ENCODE measurements at regions not wholly inside any gene's neighbourhood (a gene's known extent, or its start where the extent isn't known, plus 50 kb on each side); places are given as distances from the start of the nearest gene placed in this dataset.

GRCh38 chr17:77527409-77527808, 386.6 kb downstream of the SEC14L1 start:
- Mint-ChIP-seq H3K27me3 (ENCODE audit: low read depth) (peaks cover 13% of the 10 kb centered on the region), H3K27ac (ENCODE audit: unreplicated experiment) (no peak overlapping the region), H3K36me3 (ENCODE audit: low read depth) (peaks cover 4% of the 10 kb centered on the region), H3K4me3 (peak overlapping the region; percentile 23), H3K9me3 (peaks cover 2% of the 10 kb centered on the region), H3K4me1 (peaks cover 4% of the 10 kb centered on the region)
- no peak for DNase-seq (ENCODE audit: low read depth, low spot score)
- TF ChIP-seq CTCF (conservative IDR thresholded peaks at IDR 0.05), result no peak

DNA sequence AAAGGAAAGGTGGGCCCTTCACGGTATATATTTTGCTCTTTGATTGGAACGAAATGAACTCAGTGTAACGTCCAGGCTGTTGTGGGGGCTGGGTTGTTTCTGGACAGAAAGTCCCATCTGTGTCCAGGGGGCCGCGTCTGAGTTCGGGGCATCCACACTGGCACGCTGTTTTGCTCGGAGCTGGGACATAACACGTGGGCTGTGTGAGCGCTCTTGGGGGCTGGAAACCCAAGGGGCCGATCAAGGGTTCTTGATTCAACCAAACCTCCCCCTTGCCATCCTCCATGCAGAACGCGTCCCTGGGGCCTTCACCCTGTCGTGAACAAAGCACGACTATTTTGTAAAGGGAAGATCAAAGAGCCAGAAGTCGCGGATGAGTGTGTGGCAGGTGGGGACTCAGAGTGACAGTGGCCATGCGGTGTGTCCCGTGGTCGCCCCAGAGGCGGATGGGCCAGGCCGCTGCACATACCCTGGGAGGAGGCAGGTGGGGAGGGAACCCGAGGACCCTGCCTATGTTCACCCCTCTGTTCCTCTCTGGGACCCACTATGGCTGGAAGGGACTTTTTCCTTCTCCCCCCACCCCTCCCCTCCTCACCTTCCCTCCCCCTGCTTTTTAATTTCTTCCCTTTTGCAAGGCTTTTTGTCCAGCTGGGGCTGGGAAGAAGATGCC, 387.2 kb downstream of the SEC14L1 start:
- H3K4me1 Mint-ChIP-seq, result peaks cover 4% of the 10 kb centered on the region
- H3K36me3 Mint-ChIP-seq (ENCODE audit: low read depth), result peaks cover 4% of the 10 kb centered on the region
- TF ChIP-seq CTCF (conservative IDR thresholded peaks at IDR 0.05), result no peak
- H3K27me3 Mint-ChIP-seq (ENCODE audit: low read depth), result peaks cover 13% of the 10 kb centered on the region
- DNase-seq (ENCODE audit: low read depth, low spot score), result no peak
- H3K4me3 Mint-ChIP-seq, result peak overlapping the region; percentile 51
- H3K27ac Mint-ChIP-seq (ENCODE audit: unreplicated experiment), result no peak overlapping the region
- peaks cover 2% of the 10 kb centered on the region for H3K9me3 Mint-ChIP-seq

- peaks cover 13% of the 10 kb centered on the region for H3K27me3 Mint-ChIP-seq (ENCODE audit: low read depth)
- H3K4me3 Mint-ChIP-seq, result peak overlapping the region; percentile 64
- peak; percentile 67 for DNase-seq (ENCODE audit: low read depth, low spot score)
- peak; percentile 55 for TF ChIP-seq CTCF (conservative IDR thresholded peaks at IDR 0.05)
- peaks cover 4% of the 10 kb centered on the region for H3K4me1 Mint-ChIP-seq
- H3K27ac Mint-ChIP-seq (ENCODE audit: unreplicated experiment), result no peak overlapping the region
- peaks cover 4% of the 10 kb centered on the region for H3K36me3 Mint-ChIP-seq (ENCODE audit: low read depth)
- peaks cover 2% of the 10 kb centered on the region for H3K9me3 Mint-ChIP-seq
Observed at GRCh38 chr17:77528516-77529327, 388.0 kb downstream of the SEC14L1 start.

DNA sequence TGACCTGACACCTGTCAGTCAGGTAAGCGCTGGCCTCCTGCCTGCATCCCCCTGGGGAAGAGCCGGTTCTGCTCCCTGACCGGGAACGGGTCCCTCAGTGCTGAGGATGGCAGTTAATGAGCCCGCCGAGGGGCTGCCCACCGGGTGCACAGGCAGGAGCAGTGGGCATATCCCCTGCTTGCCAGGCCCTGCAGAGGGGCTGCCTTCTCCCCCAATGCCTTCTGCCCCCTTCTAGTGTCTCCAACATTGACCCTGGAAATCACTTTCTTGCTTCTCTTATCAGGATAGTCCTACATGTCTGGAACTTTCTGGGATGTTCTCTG, 388.5 kb downstream of the SEC14L1 start:
- peaks cover 13% of the 10 kb centered on the region for H3K27me3 Mint-ChIP-seq (ENCODE audit: low read depth)
- peaks cover 4% of the 10 kb centered on the region for H3K36me3 Mint-ChIP-seq (ENCODE audit: low read depth)
- peaks cover 4% of the 10 kb centered on the region for H3K9me3 Mint-ChIP-seq
- H3K4me3 Mint-ChIP-seq, result peak overlapping the region; percentile 71
- no peak for TF ChIP-seq CTCF (conservative IDR thresholded peaks at IDR 0.05)
- H3K27ac Mint-ChIP-seq (ENCODE audit: unreplicated experiment), result no peak overlapping the region
- no peak for DNase-seq (ENCODE audit: low read depth, low spot score)
- peaks cover 4% of the 10 kb centered on the region for H3K4me1 Mint-ChIP-seq

DNA sequence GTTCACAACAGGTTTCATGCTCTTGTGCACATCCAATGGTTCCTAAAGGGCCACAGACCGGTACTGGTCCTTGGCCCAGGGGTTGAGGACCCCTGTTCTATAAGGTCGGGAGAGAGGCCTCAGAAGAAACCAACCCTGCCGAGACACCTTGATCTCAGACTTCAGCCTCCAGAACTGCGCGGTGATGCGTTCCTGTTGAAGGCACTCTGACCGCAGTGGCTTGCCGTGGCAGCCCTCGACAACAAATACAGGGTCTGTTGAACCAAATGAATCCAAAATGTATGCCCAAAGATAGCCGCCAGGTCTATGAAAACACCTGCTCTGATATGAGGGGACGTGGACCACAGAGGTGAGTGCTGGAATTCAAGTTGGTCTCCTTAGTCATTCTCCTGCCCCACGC, 389.8 kb downstream of the SEC14L1 start:
- Mint-ChIP-seq H3K4me1 (peaks cover 4% of the 10 kb centered on the region), H3K27me3 (ENCODE audit: low read depth) (peaks cover 13% of the 10 kb centered on the region), H3K4me3 (no peak overlapping the region), H3K36me3 (ENCODE audit: low read depth) (peaks cover 4% of the 10 kb centered on the region), H3K27ac (ENCODE audit: unreplicated experiment) (no peak overlapping the region), H3K9me3 (peaks cover 4% of the 10 kb centered on the region)
- DNase-seq (ENCODE audit: low read depth, low spot score), result no peak
- no peak for TF ChIP-seq CTCF (conservative IDR thresholded peaks at IDR 0.05)

All from neural crest cell (in vitro differentiated cells).